Vagina (tissue), 2 donors: ENCODE measurements at regions not wholly inside any gene's neighbourhood (a gene's known extent, or its start where the extent isn't known, plus 50 kb on each side); places are given as distances from the start of the nearest gene placed in this dataset.

Experiments
- DNase-seq, 2 donors: peaks; one replicate each; pipeline ENCODE4 v3.0.0-alpha.2; 2017; ENCODE audit errors: extremely low spot score in 2 of 2
- H3K27ac ChIP-seq: fragments of 200-600 bp; sonication (generic); one replicate; pipeline ENCODE4 v1.5.1; 2019
- H3K27me3 ChIP-seq: fragments of 200-600 bp; sonication (generic); one replicate; pipeline ENCODE4 v1.5.1; 2019
- H3K36me3 ChIP-seq, 2 donors: fragments of 200-600 bp; sonication (generic); one replicate each; pipeline ENCODE4 v1.5.1; 2017 to 2019
- H3K4me1 ChIP-seq: fragments of 200-600 bp; sonication (generic); one replicate; pipeline ENCODE4 v1.5.1; 2019
- H3K4me3 ChIP-seq, 2 donors: fragments of 200-600 bp; sonication (generic); 1 replicate in 1 of 2; 2 replicates in 1 of 2; pipeline ENCODE4 v1.5.1; 2016 to 2019
- H3K9me3 ChIP-seq: fragments of 200-600 bp; sonication (generic); one replicate; pipeline ENCODE4 v1.5.1; 2019
- POLR2A ChIP-seq, 2 donors: fragments of 450-650 bp; IDR thresholded peaks; one replicate each; pipeline ENCODE4 v1.6.1; 2017; ENCODE audit warnings: antibody characterized with exemption in 2 of 2, mild to moderate bottlenecking in 2 of 2, moderate library complexity in 2 of 2
- POLR2AphosphoS5 ChIP-seq, 2 donors: sonication (generic); formaldehyde crosslinking; IDR thresholded peaks; one replicate each; pipeline ENCODE4 v1.9.0; 2017; ENCODE audit warnings: antibody characterized with exemption in 2 of 2, mild to moderate bottlenecking in 2 of 2, low read depth in 1 of 2; ENCODE audit not compliant: insufficient read depth in 1 of 2
- intact Hi-C: fragments of 100-400 bp; cut with DNase I; formaldehyde crosslinking; loops from one replicate; pipeline ENCODE4 v1.15.1; 2023
- TF ChIP-seq, protein P1 (sequence below), 3 experiments: fragments of 450-650 bp in 2 of 3; fragments of 200-600 bp in 1 of 3; sonication (generic) in 1 of 3; IDR thresholded peaks; one replicate each; pipeline ENCODE4 v1.5.1; 2017 to 2019; ENCODE audit warnings: antibody characterized with exemption in 3 of 3, mild to moderate bottlenecking in 2 of 3, moderate library complexity in 2 of 3

DNA sequence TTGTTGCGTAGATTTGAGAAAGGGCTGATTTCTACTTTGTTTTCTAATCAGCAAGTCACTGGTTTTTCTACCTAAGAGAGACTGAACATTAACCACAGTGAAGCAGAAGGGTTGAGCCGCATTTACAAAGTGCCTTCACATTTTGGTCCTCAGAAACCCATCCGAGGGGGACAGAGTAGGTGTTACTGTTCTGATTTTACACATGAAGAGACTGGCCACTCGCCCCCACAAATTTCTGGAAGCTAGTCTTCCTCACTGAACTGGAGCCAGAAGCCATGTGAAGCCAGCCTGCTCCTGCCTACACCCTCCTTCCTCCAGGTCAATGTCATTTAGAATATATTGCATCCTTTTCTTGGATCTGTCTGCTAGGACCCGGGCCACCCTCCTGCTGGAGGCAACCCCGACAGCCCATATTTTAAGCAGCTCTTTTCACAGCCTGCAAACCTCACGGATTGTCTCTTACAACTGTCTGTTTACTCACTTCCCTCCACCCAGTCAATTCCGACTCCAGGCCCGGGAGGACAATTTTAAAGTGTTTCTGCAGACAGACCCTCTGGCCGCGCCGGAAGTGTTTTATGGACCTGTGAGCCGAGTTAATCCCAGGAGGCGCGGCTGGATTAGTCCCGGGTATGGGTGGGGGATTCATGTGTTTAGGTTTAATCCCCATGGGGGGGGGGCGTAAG lies 73.2 kb upstream of the BCOR start:
- TF ChIP-seq POLR2A (IDR thresholded peaks at IDR 0.05) (no peak), POLR2AphosphoS5 (IDR thresholded peaks at IDR 0.05; ENCODE audit: insufficient read depth in 1 of 2, low read depth in 1 of 2) (no peak)
- TF ChIP-seq, protein P1, sequence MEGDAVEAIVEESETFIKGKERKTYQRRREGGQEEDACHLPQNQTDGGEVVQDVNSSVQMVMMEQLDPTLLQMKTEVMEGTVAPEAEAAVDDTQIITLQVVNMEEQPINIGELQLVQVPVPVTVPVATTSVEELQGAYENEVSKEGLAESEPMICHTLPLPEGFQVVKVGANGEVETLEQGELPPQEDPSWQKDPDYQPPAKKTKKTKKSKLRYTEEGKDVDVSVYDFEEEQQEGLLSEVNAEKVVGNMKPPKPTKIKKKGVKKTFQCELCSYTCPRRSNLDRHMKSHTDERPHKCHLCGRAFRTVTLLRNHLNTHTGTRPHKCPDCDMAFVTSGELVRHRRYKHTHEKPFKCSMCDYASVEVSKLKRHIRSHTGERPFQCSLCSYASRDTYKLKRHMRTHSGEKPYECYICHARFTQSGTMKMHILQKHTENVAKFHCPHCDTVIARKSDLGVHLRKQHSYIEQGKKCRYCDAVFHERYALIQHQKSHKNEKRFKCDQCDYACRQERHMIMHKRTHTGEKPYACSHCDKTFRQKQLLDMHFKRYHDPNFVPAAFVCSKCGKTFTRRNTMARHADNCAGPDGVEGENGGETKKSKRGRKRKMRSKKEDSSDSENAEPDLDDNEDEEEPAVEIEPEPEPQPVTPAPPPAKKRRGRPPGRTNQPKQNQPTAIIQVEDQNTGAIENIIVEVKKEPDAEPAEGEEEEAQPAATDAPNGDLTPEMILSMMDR (IDR thresholded peaks at IDR 0.05): no peak
- Histone ChIP-seq H3K36me3 (no peaks in the 10 kb centered on the region), H3K4me3 (peak overlapping the region; percentile 41 to 46), H3K27me3 (no peaks in the 10 kb centered on the region), H3K9me3 (no peaks in the 10 kb centered on the region), H3K4me1 (peaks cover 61% of the 10 kb centered on the region), H3K27ac (peak overlapping the region; percentile 80)
- intact Hi-C loops: loop anchor here (5.0 kb wide), 2 partner anchors 64 to 84 kb away; no protein-coding TSS in a partner anchor
- no peak for DNase-seq

DNA sequence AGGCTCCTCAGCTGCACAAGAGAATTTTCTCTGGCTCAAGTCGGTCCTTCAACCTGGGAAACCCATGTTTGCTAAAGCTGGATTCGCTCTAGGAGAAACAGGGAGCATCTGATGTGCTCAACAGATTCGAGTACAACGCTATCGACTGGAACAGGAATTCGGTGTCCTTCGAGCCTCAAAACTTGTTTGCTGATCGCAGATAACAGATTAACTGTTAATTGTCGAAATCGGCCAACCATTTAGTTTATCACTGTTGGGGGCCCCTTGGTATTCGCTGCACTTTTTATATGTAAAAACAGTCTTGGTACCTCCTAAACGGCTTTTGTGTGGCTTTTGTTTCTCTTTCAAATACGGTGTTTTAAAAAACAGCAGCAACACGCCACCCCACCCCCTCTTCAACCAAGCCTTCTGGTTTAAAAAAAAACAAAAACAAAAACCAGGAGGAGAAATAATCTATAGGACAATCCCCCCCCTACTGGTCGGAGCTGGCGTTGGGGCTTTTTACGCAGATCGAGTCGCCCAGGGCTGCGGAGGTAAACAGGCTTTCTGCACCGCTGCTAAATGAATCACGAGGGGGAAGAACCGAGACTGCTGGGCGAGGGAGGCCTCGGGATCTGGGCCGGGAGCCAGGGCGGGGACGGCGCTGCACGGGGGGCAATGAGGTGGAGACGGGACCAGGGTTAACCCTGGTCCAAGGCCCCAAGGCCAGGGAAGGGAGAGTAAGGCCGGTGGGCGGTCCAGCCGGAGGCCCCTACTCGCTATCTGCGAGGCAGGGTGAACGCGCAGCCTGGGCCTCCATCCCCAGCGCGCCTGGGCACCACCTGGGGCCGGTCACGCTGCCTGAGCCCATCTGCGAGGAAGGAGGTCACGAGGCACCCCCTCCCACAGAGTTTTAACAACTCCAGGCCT lies 71.7 kb upstream of the BCOR start:
- TF ChIP-seq, protein P1 (IDR thresholded peaks at IDR 0.05): no peak
- TF ChIP-seq POLR2AphosphoS5 (IDR thresholded peaks at IDR 0.05; ENCODE audit: insufficient read depth in 1 of 2, low read depth in 1 of 2) (peak in 1 of 2 donors; percentile 33), POLR2A (IDR thresholded peaks at IDR 0.05) (no peak)
- no peaks in the 10 kb centered on the region for H3K27me3 ChIP-seq
- H3K4me3 ChIP-seq: no peak overlapping the region
- no peaks in the 10 kb centered on the region for H3K36me3 ChIP-seq
- intact Hi-C loops: loop anchor here (5.0 kb wide), 3 partner anchors 62 to 162 kb away; no protein-coding TSS in a partner anchor
- peak overlapping the region; percentile 42 for H3K27ac ChIP-seq
- DNase-seq: no peak
- H3K9me3 ChIP-seq: no peaks in the 10 kb centered on the region
- peaks cover 51% of the 10 kb centered on the region for H3K4me1 ChIP-seq

DNA sequence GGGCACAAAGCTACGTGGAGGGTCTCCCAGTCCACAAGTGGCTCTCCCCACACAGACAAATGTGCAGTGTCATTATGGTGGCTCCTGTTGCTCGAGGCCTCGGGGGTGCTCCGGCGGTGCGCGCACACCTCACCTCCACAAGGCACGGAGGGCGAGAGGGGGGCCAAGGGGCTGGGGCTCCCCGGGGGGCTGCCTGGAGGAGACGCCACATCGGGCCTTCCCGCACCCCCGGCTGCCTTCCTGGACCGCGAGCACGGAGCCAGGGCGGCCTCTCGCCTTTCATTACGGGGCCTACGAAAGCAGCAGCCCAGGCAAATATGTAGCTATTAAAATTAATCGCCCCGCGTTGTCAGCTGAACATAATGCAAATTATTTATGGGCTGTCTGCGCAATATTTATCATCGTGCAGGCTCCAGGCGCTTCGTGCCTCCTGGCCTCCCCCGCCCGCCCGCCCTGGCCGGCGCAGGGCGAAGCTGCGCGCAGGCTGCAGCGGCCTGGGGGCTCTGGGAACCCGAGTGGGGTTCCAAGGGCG lies 70.8 kb upstream of the BCOR start:
- no peaks in the 10 kb centered on the region for H3K27me3 ChIP-seq
- intact Hi-C loops: loop anchor here (5.0 kb wide), 1 partner anchor 161 kb away; no protein-coding TSS in a partner anchor
- peaks cover 45% of the 10 kb centered on the region for H3K4me1 ChIP-seq

DNA sequence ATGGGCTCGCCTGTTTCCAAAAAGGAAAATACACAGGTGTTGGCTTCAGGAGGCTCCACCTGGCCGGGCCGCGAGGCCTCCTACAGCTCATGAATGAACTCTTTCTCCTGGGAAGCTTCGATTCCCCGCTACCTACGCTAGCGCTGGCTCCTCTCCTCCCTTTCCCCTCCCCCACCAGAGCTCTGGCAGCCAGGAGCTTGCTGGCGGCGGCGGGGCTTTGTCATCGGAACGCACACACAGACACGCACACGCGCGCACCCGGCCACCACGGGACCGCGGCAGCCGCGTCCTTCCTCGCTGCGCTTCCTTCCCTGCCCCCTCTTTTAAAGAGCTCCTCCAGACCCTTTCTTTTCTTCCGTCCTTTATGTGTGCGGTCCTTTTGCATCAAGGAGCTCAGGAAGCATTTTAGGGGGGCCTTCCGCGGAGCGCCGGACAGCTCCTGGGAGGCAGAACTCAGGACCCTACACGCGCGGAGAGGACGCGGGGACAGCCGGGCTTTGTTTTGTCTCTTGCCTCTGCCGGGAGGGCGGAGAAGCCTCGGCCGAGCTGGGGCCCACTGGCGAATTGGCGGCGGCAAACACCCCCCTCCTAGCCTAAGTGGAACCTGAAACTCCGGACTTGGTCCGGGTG lies 70.2 kb upstream of the BCOR start:
- Histone ChIP-seq H3K27ac (peak overlapping the region; percentile 5), H3K4me3 (peak overlapping the region; percentile 33 to 41), H3K4me1 (peaks cover 42% of the 10 kb centered on the region), H3K36me3 (no peaks in the 10 kb centered on the region), H3K27me3 (no peaks in the 10 kb centered on the region), H3K9me3 (no peaks in the 10 kb centered on the region)
- TF ChIP-seq POLR2AphosphoS5 (IDR thresholded peaks at IDR 0.05; ENCODE audit: insufficient read depth in 1 of 2, low read depth in 1 of 2) (peak in 1 of 2 donors; percentile 33), POLR2A (IDR thresholded peaks at IDR 0.05) (no peak)
- intact Hi-C loops: loop anchor here (5.0 kb wide), 1 partner anchor 161 kb away; no protein-coding TSS in a partner anchor
- no peak for DNase-seq

More for the DNA sequence above, 70.8 kb upstream of the BCOR start:
- no peaks in the 10 kb centered on the region for H3K9me3 ChIP-seq
- TF ChIP-seq POLR2A (IDR thresholded peaks at IDR 0.05) (no peak), POLR2AphosphoS5 (IDR thresholded peaks at IDR 0.05; ENCODE audit: insufficient read depth in 1 of 2, low read depth in 1 of 2) (no peak)
- TF ChIP-seq, protein P1 (IDR thresholded peaks at IDR 0.05): no peak
- peak overlapping the region; percentile 33 to 41 for H3K4me3 ChIP-seq
- H3K36me3 ChIP-seq: no peaks in the 10 kb centered on the region
- no peak for DNase-seq
- peak overlapping the region; percentile 5 for H3K27ac ChIP-seq
